Stimulated activated CD8-positive, alpha-beta memory T cell treated with anti-CD3 and anti-CD28 coated beads, Interleukin-2, amount 100 ng/mL, for 1 hour (primary cell): ENCODE measurements at regions not wholly inside any gene's neighbourhood (a gene's known extent, or its start where the extent isn't known, plus 50 kb on each side); places are given as distances from the start of the nearest gene placed in this dataset.
A peak's percentile ranks its signal among the peaks of the same experiment; 100 is the strongest.

ENCODE experiments used
- DNase-seq, 2 donors: peaks; one replicate each; pipeline ENCODE4 v3.0.0-alpha.2; 2020; ENCODE audit warnings: low read depth in 2 of 2

GRCh38 chr10:3239066-3239919 is 66.7 kb upstream of the PITRM1 start:
- peak; percentile 32 to 52 for DNase-seq

DNA sequence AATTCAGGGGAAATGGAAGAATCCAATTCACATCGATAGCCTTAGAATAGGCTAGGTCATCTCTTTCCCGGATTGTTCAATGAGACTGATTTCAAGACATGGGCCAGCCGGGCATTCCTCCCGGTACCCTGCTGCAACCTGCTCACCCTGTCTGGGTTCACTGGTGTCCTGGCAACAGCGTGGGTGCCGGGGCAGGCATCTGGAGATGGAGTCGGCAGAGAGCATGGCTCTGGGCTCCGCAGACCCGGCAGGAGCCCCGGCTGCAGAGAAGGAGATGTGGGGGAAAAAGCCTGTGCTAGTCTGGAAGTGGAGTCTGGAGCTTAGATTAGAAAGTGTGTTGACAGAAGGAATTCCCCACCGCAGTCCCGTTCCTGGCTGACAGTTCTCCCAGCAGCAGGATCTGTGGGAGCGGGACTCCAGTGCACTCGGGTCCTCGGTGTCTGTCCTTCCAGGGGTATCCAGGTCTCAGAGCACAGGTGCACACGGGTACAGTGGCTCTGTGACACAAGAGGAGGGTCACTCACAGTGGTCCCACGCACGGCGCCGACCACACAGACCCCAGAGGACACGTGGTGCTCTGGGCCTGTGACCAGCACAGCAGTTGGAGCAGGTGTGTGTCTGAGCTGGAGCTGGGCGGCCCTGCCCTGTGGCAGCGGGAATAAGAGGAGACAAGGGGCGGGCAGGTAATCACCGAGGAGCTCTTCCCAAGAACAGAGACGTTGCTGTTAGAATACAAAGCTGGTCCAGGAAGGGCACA is 65.7 kb upstream of the PITRM1 start:
- DNase-seq = no peak

GRCh38 chr10:3237530-3237929 is 64.9 kb upstream of the PITRM1 start:
- DNase-seq = no peak

- DNase-seq = no peak
These were observed 64.2 kb upstream of the PITRM1 start for GRCh38 chr10:3236644-3237404.

- no peak for DNase-seq
These were observed 63.5 kb upstream of the PITRM1 start for GRCh38 chr10:3235996-3236510.

GRCh38 chr10:3235395-3235794 is 62.8 kb upstream of the PITRM1 start:
- no peak for DNase-seq

GRCh38 chr10:3233486-3233990 is 61.0 kb upstream of the PITRM1 start:
- no peak for DNase-seq

DNA sequence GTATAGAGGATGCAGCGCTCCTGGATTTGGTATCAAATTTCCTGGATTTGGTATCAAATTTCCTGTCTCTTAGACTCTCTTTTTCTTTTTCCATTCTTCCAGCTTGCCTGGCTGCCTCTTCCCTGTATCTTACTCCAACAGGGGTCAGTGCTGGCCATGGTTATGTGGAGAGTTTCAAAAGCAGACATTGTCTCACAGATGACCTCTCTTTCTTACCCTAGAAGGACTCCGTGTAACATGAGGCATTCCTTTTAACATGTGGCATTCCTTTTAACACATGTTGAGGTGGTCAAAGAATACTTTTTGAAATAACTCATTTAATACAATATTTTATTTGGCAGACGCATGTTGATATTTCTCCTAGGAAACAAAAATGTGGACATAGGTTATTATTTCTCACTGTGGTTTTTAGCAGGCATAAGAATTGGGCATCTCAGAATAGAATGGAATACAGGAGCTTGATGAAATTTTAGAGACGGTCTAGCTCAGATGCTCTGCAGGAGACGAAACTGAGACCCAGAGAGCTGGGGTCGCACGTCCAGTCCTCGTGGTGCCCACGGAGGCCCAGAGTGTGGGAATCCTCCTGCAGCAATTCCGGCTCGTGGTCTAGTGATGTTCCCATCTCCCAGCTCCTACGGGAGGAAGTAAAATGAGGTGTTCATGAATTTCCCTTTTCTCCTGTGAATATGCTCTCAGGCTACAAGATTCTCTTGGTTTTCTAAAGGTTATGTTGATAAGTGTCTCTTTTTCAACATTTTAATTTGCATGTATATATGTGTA is 59.6 kb upstream of the PITRM1 start:
- no peak for DNase-seq

DNA sequence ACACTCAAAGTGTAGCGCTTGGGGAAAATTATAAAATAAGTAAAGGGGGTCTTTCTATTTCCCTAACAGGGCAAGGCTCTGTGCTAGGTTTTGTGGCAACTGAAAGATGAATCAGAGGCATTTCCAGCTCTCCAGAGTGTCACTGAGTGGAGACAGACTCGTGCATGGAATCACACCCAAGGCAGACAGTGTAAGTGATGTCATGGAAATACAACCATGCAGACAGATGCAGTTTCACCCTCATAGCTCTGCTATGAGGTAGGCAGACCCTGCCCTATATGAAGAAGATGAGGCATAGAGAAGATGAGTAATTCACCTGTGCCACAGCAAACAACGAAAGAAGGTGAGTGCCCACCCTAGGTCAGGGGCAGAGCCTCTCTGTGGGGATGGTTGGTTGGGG is 57.2 kb upstream of the PITRM1 start:
- DNase-seq = no peak

GRCh38 chr10:3228629-3228945 is 56.0 kb upstream of the PITRM1 start:
- DNase-seq = no peak

GRCh38 chr10:3226960-3227744 is 54.6 kb upstream of the PITRM1 start:
- no peak for DNase-seq

- no peak for DNase-seq
These were observed 53.0 kb upstream of the PITRM1 start for GRCh38 chr10:3225561-3225960.

DNA sequence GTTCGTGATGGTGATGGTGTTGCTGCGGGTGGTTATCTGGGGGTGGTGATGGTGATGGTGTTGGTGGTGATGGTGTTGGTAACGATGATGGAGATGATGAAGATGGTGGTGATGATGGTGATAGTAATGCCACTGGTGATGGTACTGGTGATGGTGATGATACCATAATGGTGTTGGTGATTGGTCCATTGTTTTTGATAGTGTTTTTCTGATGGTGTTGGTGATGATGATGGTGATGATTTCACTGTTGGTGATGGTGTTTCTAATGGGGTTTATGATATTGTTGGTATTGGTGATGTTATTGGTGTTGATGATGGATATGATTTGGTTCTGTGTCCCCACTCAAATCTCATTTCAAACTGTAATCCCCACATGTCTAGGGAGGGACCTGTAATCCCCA is 51.7 kb upstream of the PITRM1 start:
- no peak for DNase-seq

GRCh38 chr10:3222626-3223025 is 50.0 kb upstream of the PITRM1 start:
- DNase-seq = no peak
